IMR-90 (cell line): ENCODE measurements at regions not wholly inside any gene's neighbourhood (a gene's known extent, or its start where the extent isn't known, plus 50 kb on each side); places are given as distances from the start of the nearest gene placed in this dataset.

Experiments used
- ATAC-seq: fragments of 200-7000 bp; cut with Tn5 transposase; 2 replicates; pipeline ENCODE4 v1.9.1; 2020; ENCODE audit warnings: low read depth, mild to moderate bottlenecking, moderate library complexity
- BruUV-seq: library from RNA; stranded (reverse); fragments of 400-500 nt; replicated peaks from 2 replicates; lab custom pipeline; 2021; lab: Mats Ljungman, UMichigan
- CTCF ChIA-PET: fragments of 300-600 bp; formaldehyde crosslinking; extraction: SDS; loops from one replicate; lab custom pipeline; 2021; ENCODE audit warnings: antibody characterized with exemption; lab: Yijun Ruan, JAX
- POLR2A ChIA-PET: fragments of 300-600 bp; sonication (Branson Sonifier 250); formaldehyde crosslinking; loops from one replicate; lab custom pipeline; 2022; ENCODE audit warnings: antibody characterized with exemption; ENCODE audit not compliant: unreplicated experiment; lab: Charles Lee
- DNase-seq: peaks from one replicate; pipeline ENCODE4 v3.0.0; 2013
- H2AFZ ChIP-seq: replicated peaks from 2 replicates; pipeline ENCODE3; 2013; ENCODE audit warnings: low read length, mild to moderate bottlenecking; ENCODE audit not compliant: poor library complexity
- H2AK5ac ChIP-seq: 2 replicates; pipeline ENCODE4 v1.6.1; 2013; ENCODE audit warnings: low read depth, low read length, inconsistent platforms
- H2AK9ac ChIP-seq: replicated peaks from 2 replicates; pipeline ENCODE3; 2013; ENCODE audit warnings: mild to moderate bottlenecking, low read depth, low read length, moderate library complexity; ENCODE audit not compliant: poor library complexity
- H2BK120ac ChIP-seq: 2 replicates; pipeline ENCODE4 v1.6.1; 2013; ENCODE audit warnings: low read depth, low read length, inconsistent platforms
- H2BK15ac ChIP-seq: 3 replicates; pipeline ENCODE4 v1.6.1; 2013; ENCODE audit warnings: low read depth, low read length, inconsistent platforms
- H2BK20ac ChIP-seq: 2 replicates; pipeline ENCODE4 v1.6.1; 2013; ENCODE audit warnings: low read depth, mild to moderate bottlenecking, inconsistent platforms, low read length, moderate library complexity
- H2BK5ac ChIP-seq: 2 replicates; pipeline ENCODE4 v1.6.1; 2013; ENCODE audit warnings: mild to moderate bottlenecking, low read depth, low read length, inconsistent platforms; ENCODE audit not compliant: poor library complexity, severe bottlenecking
- H3K14ac ChIP-seq: replicated peaks from 2 replicates; pipeline ENCODE4 v1.6.1; 2013; ENCODE audit warnings: low read depth, low read length, inconsistent platforms
- H3K18ac ChIP-seq: 2 replicates; pipeline ENCODE4 v1.6.1; 2013; ENCODE audit warnings: low read depth, low read length, control low read depth
- H3K23ac ChIP-seq: 2 replicates; pipeline ENCODE4 v1.6.1; 2013; ENCODE audit warnings: low read depth, low read length, inconsistent platforms
- H3K27ac ChIP-seq: 2 replicates; pipeline ENCODE4 v1.5.1; 2013; ENCODE audit warnings: mild to moderate bottlenecking, control low read depth, low read length; ENCODE audit not compliant: insufficient read depth
- H3K27me3 ChIP-seq: 2 replicates; pipeline ENCODE4 v1.6.1; 2013; ENCODE audit warnings: low read length; ENCODE audit not compliant: control insufficient read depth, insufficient read depth
- H3K36me3 ChIP-seq: 2 replicates; pipeline ENCODE4 v1.6.1; 2013; ENCODE audit warnings: low read length, mixed read lengths; ENCODE audit not compliant: control insufficient read depth, insufficient read depth
- H3K4ac ChIP-seq: 2 replicates; pipeline ENCODE4 v1.6.1; 2013; ENCODE audit warnings: low read depth, low read length, inconsistent platforms
- H3K4me1 ChIP-seq: 2 replicates; pipeline ENCODE4 v1.6.1; 2013; ENCODE audit warnings: low read length, mixed read lengths; ENCODE audit not compliant: control insufficient read depth, insufficient read depth
- H3K4me2 ChIP-seq: 2 replicates; pipeline ENCODE4 v1.6.1; 2013; ENCODE audit warnings: low read depth, mild to moderate bottlenecking, control low read depth, low read length, moderate library complexity
- H3K4me3 ChIP-seq: 2 replicates; pipeline ENCODE4 v1.5.1; 2013; ENCODE audit warnings: low read depth, mild to moderate bottlenecking, control low read depth, low read length, moderate library complexity; ENCODE audit not compliant: insufficient read depth
- H3K56ac ChIP-seq: 2 replicates; pipeline ENCODE4 v1.6.1; 2013; ENCODE audit warnings: low read length, inconsistent platforms; ENCODE audit not compliant: insufficient read depth; ENCODE audit errors: extremely low read depth
- H3K79me1 ChIP-seq, 2 experiments: 2 replicates each; pipeline ENCODE4 v1.6.1; 2013; ENCODE audit warnings: low read length in 2 of 2, inconsistent platforms in 1 of 2, low read depth in 1 of 2
- H3K9ac ChIP-seq: 2 replicates; pipeline ENCODE4 v1.6.1; 2013; ENCODE audit warnings: low read depth, low read length, control low read depth
- H3K9me1 ChIP-seq: 2 replicates; pipeline ENCODE4 v1.6.1; 2013; ENCODE audit warnings: low read length, inconsistent platforms; ENCODE audit not compliant: insufficient read depth
- H3K9me3 ChIP-seq: 2 replicates; pipeline ENCODE4 v1.6.1; 2013; ENCODE audit warnings: low read length; ENCODE audit not compliant: control insufficient read depth, insufficient read depth
- H4K20me1 ChIP-seq: 2 replicates; pipeline ENCODE4 v1.6.1; 2013; ENCODE audit warnings: low read length, inconsistent platforms; ENCODE audit not compliant: insufficient read depth
- H4K5ac ChIP-seq: 2 replicates; pipeline ENCODE4 v1.6.1; 2013; ENCODE audit warnings: mild to moderate bottlenecking, low read depth, low read length, control low read depth
- H4K8ac ChIP-seq, 2 experiments: 2 replicates each; pipeline ENCODE4 v1.6.1; 2013; ENCODE audit warnings: low read depth in 2 of 2, low read length in 2 of 2, control low read depth in 1 of 2, inconsistent platforms in 1 of 2
- H4K91ac ChIP-seq: 2 replicates; pipeline ENCODE4 v1.6.1; 2013; ENCODE audit warnings: low read depth, low read length, inconsistent platforms; ENCODE audit not compliant: insufficient read depth
- BHLHE40 ChIP-seq: fragments of 150-350 bp; IDR thresholded peaks from 2 replicates; pipeline ENCODE4 v1.6.1; 2016; ENCODE audit warnings: mild to moderate bottlenecking, low read depth, low read length
- CEBPB ChIP-seq: IDR thresholded peaks from 2 replicates; pipeline ENCODE4 v1.6.1; 2012; ENCODE audit warnings: low read depth, low read length, improper control_type of control experiment
- CHD1 ChIP-seq: IDR thresholded peaks from 2 replicates; pipeline ENCODE4 v1.6.1; 2012; ENCODE audit warnings: low read depth, low read length, improper control_type of control experiment
- FOS ChIP-seq: fragments of 150-350 bp; IDR thresholded peaks from 2 replicates; pipeline ENCODE4 v1.6.1; 2016; ENCODE audit warnings: low read depth, low read length
- MAFK ChIP-seq: IDR thresholded peaks from 2 replicates; pipeline ENCODE4 v1.6.1; 2012; ENCODE audit warnings: low read depth, low read length, improper control_type of control experiment
- MAZ ChIP-seq: IDR thresholded peaks from 2 replicates; pipeline ENCODE4 v1.6.1; 2012; ENCODE audit warnings: low read depth, mild to moderate bottlenecking, low read length, improper control_type of control experiment, moderate library complexity, borderline replicate concordance
- MXI1 ChIP-seq: IDR thresholded peaks from 2 replicates; pipeline ENCODE4 v1.6.1; 2012; ENCODE audit warnings: low read depth, mild to moderate bottlenecking, low read length, moderate library complexity, borderline replicate concordance
- NFE2L2 ChIP-seq: fragments of 150-350 bp; IDR thresholded peaks from 2 replicates; pipeline ENCODE4 v1.6.1; 2016; ENCODE audit warnings: low read depth, mild to moderate bottlenecking, low read length
- POLR2A ChIP-seq: IDR thresholded peaks from 2 replicates; pipeline ENCODE4 v1.6.1; 2012; ENCODE audit warnings: mild to moderate bottlenecking, low read depth, low read length
- RAD21 ChIP-seq: IDR thresholded peaks from 2 replicates; pipeline ENCODE4 v1.6.1; 2012; ENCODE audit warnings: low read length, improper control_type of control experiment
- RCOR1 ChIP-seq: IDR thresholded peaks from 2 replicates; pipeline ENCODE4 v1.6.1; 2012; ENCODE audit warnings: mild to moderate bottlenecking, low read length, improper control_type of control experiment; ENCODE audit not compliant: insufficient replicate concordance
- RFX5 ChIP-seq: IDR thresholded peaks from 2 replicates; pipeline ENCODE4 v1.8.0; 2012; ENCODE audit warnings: low read depth, mild to moderate bottlenecking, low read length, moderate library complexity
- SMC3 ChIP-seq: fragments of 150-350 bp; IDR thresholded peaks from 2 replicates; pipeline ENCODE4 v1.6.1; 2016; ENCODE audit warnings: low read depth, mild to moderate bottlenecking, antibody characterized with exemption, low read length, moderate library complexity
- WGBS, 2 experiments: methylation state at CpG; one replicate each; pipeline versions ENCODE4 v1.1.5 to v1.1.7; 2013; ENCODE audit warnings: missing lambda C conversion rate in 2 of 2; ENCODE audit not compliant: insufficient read length in 1 of 2; ENCODE audit errors: extremely low coverage in 2 of 2; 5-methylcytosine and 5-hydroxymethylcytosine counted together
- dilution Hi-C: fragments of 300-500 bp; cut with HindIII; formaldehyde crosslinking; loops from one replicate; pipeline ENCODE4 v1.14.3; 2018; ENCODE audit warnings: low sequenced_read_pairs; ENCODE audit not compliant: unreplicated experiment
- in situ Hi-C: fragments of 300-500 bp; cut with MboI; formaldehyde crosslinking; loops from 3 replicates; pipeline ENCODE4 v1.14.3; 2019; ENCODE audit warnings: low sequenced_read_pairs, inconsistent platforms, mixed read lengths
- intact Hi-C: fragments of 100-400 bp; cut with micrococcal nuclease; formaldehyde crosslinking; loops from 2 replicates; pipeline ENCODE4 v1.10.0; 2022
- TF ChIP-seq, protein P1 (sequence below): conservative IDR thresholded peaks from 2 replicates; pipeline ENCODE4 v1.5.1; 2012; ENCODE audit warnings: mild to moderate bottlenecking, low read depth, low read length, improper control_type of control experiment
- TF ChIP-seq, protein P2 (sequence below): fragments of 150-350 bp; IDR thresholded peaks from 2 replicates; pipeline ENCODE4 v1.6.1; 2017; ENCODE audit warnings: mild to moderate bottlenecking, antibody characterized with exemption, low read length, low read depth
- TF ChIP-seq, protein P3 (sequence below): fragments of 150-350 bp; IDR thresholded peaks from 2 replicates; pipeline ENCODE4 v1.6.1; 2016; ENCODE audit warnings: low read depth, mild to moderate bottlenecking, low read length, moderate library complexity, borderline replicate concordance

DNA sequence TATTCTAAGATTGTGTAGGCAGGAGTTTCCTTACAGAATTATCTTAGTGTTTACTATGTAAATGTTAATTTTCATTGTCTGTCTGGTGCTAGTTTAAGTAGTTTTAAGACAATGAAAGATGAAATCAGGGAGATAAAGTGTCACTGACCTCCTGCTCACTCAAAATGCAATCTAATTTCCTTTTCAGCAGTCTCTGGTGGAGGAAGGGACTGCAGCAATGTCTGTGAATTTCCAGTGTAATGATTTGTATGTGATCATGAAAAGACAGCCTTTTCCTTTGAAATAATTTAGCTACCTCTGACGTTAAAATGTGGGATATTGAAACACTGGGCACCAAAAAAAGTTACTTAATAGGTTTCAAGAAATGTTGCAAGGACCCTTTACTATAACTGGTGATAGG lies 779.7 kb upstream of the FLRT2 start:
- H4K20me1 ChIP-seq: no peaks in the 10 kb centered on the region
- in situ Hi-C loops (no loop called here), intact Hi-C loops (no loop called here), dilution Hi-C loops (no loop called here)
- no peak overlapping the region for H4K5ac ChIP-seq
- no peak for TF ChIP-seq SMC3
- TF ChIP-seq MXI1: no peak
- TF ChIP-seq NFE2L2: no peak
- no peak for TF ChIP-seq CEBPB
- TF ChIP-seq, protein P1, sequence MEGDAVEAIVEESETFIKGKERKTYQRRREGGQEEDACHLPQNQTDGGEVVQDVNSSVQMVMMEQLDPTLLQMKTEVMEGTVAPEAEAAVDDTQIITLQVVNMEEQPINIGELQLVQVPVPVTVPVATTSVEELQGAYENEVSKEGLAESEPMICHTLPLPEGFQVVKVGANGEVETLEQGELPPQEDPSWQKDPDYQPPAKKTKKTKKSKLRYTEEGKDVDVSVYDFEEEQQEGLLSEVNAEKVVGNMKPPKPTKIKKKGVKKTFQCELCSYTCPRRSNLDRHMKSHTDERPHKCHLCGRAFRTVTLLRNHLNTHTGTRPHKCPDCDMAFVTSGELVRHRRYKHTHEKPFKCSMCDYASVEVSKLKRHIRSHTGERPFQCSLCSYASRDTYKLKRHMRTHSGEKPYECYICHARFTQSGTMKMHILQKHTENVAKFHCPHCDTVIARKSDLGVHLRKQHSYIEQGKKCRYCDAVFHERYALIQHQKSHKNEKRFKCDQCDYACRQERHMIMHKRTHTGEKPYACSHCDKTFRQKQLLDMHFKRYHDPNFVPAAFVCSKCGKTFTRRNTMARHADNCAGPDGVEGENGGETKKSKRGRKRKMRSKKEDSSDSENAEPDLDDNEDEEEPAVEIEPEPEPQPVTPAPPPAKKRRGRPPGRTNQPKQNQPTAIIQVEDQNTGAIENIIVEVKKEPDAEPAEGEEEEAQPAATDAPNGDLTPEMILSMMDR: no peak
- TF ChIP-seq MAFK: no peak
- TF ChIP-seq, protein P2, sequence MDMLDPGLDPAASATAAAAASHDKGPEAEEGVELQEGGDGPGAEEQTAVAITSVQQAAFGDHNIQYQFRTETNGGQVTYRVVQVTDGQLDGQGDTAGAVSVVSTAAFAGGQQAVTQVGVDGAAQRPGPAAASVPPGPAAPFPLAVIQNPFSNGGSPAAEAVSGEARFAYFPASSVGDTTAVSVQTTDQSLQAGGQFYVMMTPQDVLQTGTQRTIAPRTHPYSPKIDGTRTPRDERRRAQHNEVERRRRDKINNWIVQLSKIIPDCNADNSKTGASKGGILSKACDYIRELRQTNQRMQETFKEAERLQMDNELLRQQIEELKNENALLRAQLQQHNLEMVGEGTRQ: no peak
- no peak for TF ChIP-seq RAD21
- TF ChIP-seq MAZ: no peak
- TF ChIP-seq RCOR1: no peak
- TF ChIP-seq FOS: no peak
- TF ChIP-seq, protein P3, sequence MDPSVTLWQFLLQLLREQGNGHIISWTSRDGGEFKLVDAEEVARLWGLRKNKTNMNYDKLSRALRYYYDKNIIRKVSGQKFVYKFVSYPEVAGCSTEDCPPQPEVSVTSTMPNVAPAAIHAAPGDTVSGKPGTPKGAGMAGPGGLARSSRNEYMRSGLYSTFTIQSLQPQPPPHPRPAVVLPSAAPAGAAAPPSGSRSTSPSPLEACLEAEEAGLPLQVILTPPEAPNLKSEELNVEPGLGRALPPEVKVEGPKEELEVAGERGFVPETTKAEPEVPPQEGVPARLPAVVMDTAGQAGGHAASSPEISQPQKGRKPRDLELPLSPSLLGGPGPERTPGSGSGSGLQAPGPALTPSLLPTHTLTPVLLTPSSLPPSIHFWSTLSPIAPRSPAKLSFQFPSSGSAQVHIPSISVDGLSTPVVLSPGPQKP: no peak
- TF ChIP-seq BHLHE40: no peak
- no peak for TF ChIP-seq CHD1
- TF ChIP-seq POLR2A: no peak
- TF ChIP-seq RFX5: no peak
- no peak overlapping the region for H4K91ac ChIP-seq
- no peak overlapping the region for H3K56ac ChIP-seq
- ChIA-PET CTCF (no interaction called here), POLR2A (no interaction called here)
- no peak overlapping the region for H2AK9ac ChIP-seq
- ATAC-seq (no peak), DNase-seq (no peak)
- no peak overlapping the region for H3K14ac ChIP-seq
- H2BK20ac ChIP-seq: no peak overlapping the region
- no peak overlapping the region for H2BK5ac ChIP-seq
- H3K9ac ChIP-seq: no peak overlapping the region
- no peak overlapping the region for H2AK5ac ChIP-seq
- H2AFZ ChIP-seq: no peak overlapping the region
- H3K9me3 ChIP-seq: no peaks in the 10 kb centered on the region
- H3K23ac ChIP-seq: no peak overlapping the region
- no TSS peak for BruUV-seq
- no peak overlapping the region for H3K4me3 ChIP-seq
- H3K36me3 ChIP-seq: no peaks in the 10 kb centered on the region
- no peaks in the 10 kb centered on the region for H3K27me3 ChIP-seq
- no peak overlapping the region for H2BK120ac ChIP-seq
- no CpG with 5 or more reads among the region's 1 CpG for WGBS, 2 experiments
- no peak overlapping the region for H2BK15ac ChIP-seq
- H3K4me2 ChIP-seq: no peak overlapping the region
- no peak overlapping the region for H3K4ac ChIP-seq
- no peak overlapping the region for H4K8ac ChIP-seq
- H3K4me1 ChIP-seq: peaks cover 5% of the 10 kb centered on the region; the same call in 1 of the 2 replicates
- no peak overlapping the region for H3K18ac ChIP-seq
- H3K9me1 ChIP-seq: no peaks in the 10 kb centered on the region
- H3K27ac ChIP-seq: no peak overlapping the region
- no peaks in the 10 kb centered on the region for H3K79me1 ChIP-seq
